OCI-LY7 (cell line): ENCODE measurements at regions not wholly inside any gene's neighbourhood (a gene's known extent, or its start where the extent isn't known, plus 50 kb on each side); places are given as distances from the start of the nearest gene placed in this dataset.

Experiments
- CTCF ChIP-seq: fragments of 200-600 bp; sonication (generic); conservative IDR thresholded peaks from 2 replicates; pipeline ENCODE4 v1.5.1; 2014; ENCODE audit warnings: mild to moderate bottlenecking, antibody characterized with exemption, low read length, moderate library complexity, mixed read lengths
- EZH2phosphoT487 ChIP-seq: fragments of 200-600 bp; sonication (generic); IDR thresholded peaks from 2 replicates; pipeline ENCODE4 v1.6.1; 2018; ENCODE audit warnings: low read depth, borderline replicate concordance, mild to moderate bottlenecking, mixed run types, antibody characterized with exemption, low read length, moderate library complexity, mixed read lengths

GRCh38 chr11:123254357-123254756 lies 59.3 kb upstream of the CLMP start:
- TF ChIP-seq CTCF (no peak), EZH2phosphoT487 (no peak)
